SK-N-SH (cell line): ENCODE measurements at regions not wholly inside any gene's neighbourhood (a gene's known extent, or its start where the extent isn't known, plus 50 kb on each side); places are given as distances from the start of the nearest gene placed in this dataset.

Source experiments
- CTCF ChIA-PET: fragments of 300-600, 350-600 bp; formaldehyde crosslinking; extraction: SDS; loops from one replicate; lab custom pipeline; 2021; lab: Yijun Ruan, JAX
- POLR2A ChIA-PET: fragments of 350-600 bp; sonication (Branson Sonifier 250); formaldehyde crosslinking; extraction: SDS; loops from one replicate; lab custom pipeline; 2020; ENCODE audit warnings: antibody characterized with exemption, inconsistent platforms; lab: Yijun Ruan, JAX
- DNase-seq: peaks from one replicate; pipeline ENCODE4 v3.0.0; 2012
- H2AFZ ChIP-seq: fragments of 200-600 bp; sonication (generic); 2 replicates; pipeline ENCODE4 v1.8.1; 2016; ENCODE audit warnings: antibody characterized with exemption, mild to moderate bottlenecking, low read depth
- H3F3A ChIP-seq: fragments of 200-600 bp; sonication (generic); replicated peaks from 2 replicates; pipeline ENCODE3; 2016; ENCODE audit warnings: antibody characterized with exemption, mild to moderate bottlenecking; ENCODE audit not compliant: insufficient read depth
- H3K27ac ChIP-seq, 2 experiments: fragments of 200-500 bp in 1 of 2; fragments of 200-600 bp in 1 of 2; sonication (Bioruptor generic) in 1 of 2; sonication (generic), shearing (Covaris generic) in 1 of 2; 2 replicates each; pipeline versions ENCODE4 v1.5.1 to v1.6.1; 2014 to 2016; ENCODE audit warnings: low read depth in 2 of 2, inconsistent platforms in 1 of 2, low read length in 1 of 2, mild to moderate bottlenecking in 1 of 2, mixed read lengths in 1 of 2
- H3K27me3 ChIP-seq: fragments of 200-600 bp; sonication (generic), shearing (Covaris generic); 2 replicates; pipeline ENCODE4 v1.6.1; 2016; ENCODE audit warnings: mixed run types; ENCODE audit not compliant: insufficient read depth
- H3K36me3 ChIP-seq, 2 experiments: fragments of 200-500 bp in 1 of 2; fragments of 200-600 bp in 1 of 2; sonication (Bioruptor generic) in 1 of 2; sonication (generic) in 1 of 2; replicated peaks in 1 of 2; 2 replicates each; pipeline versions ENCODE3 to v1.5.1; 2014 to 2016; ENCODE audit warnings: low read length in 1 of 2, mild to moderate bottlenecking in 1 of 2; ENCODE audit not compliant: insufficient read depth in 2 of 2, control insufficient read depth in 1 of 2
- H3K4me1 ChIP-seq, 2 experiments: fragments of 200-500 bp in 1 of 2; fragments of 200-600 bp in 1 of 2; sonication (Bioruptor generic) in 1 of 2; sonication (generic), shearing (Covaris generic) in 1 of 2; 2 replicates each; pipeline versions ENCODE4 v1.5.1 to v1.6.1; 2014 to 2016; ENCODE audit warnings: low read depth in 1 of 2, low read length in 1 of 2, mixed run types in 1 of 2; ENCODE audit not compliant: insufficient read depth in 2 of 2, control insufficient read depth in 1 of 2
- H3K4me2 ChIP-seq: fragments of 200-600 bp; sonication (generic), shearing (Covaris generic); 2 replicates; pipeline ENCODE4 v1.6.1; 2017; ENCODE audit warnings: mixed run types
- H3K4me3 ChIP-seq, 2 experiments: fragments of 200-500 bp in 1 of 2; fragments of 200-600 bp in 1 of 2; sonication (Bioruptor generic) in 1 of 2; sonication (generic), shearing (Covaris generic) in 1 of 2; 2 replicates each; pipeline versions ENCODE4 v1.5.1 to v1.8.1; 2014 to 2016; ENCODE audit warnings: low read depth in 2 of 2, inconsistent platforms in 1 of 2, low read length in 1 of 2, mild to moderate bottlenecking in 1 of 2, mixed read lengths in 1 of 2, moderate library complexity in 1 of 2
- H3K79me2 ChIP-seq: fragments of 200-600 bp; sonication (generic); 2 replicates; pipeline ENCODE4 v1.8.1; 2017; ENCODE audit warnings: mild to moderate bottlenecking; ENCODE audit not compliant: insufficient read depth
- H3K9ac ChIP-seq: fragments of 200-600 bp; sonication (generic); 2 replicates; pipeline ENCODE4 v1.6.1; 2017; ENCODE audit warnings: mixed run types
- H3K9me2 ChIP-seq: fragments of 200-600 bp; sonication (generic); 2 replicates; pipeline ENCODE4 v1.6.1; 2017; ENCODE audit warnings: mixed run types
- H3K9me3 ChIP-seq: fragments of 200-600 bp; sonication (generic); 2 replicates; pipeline ENCODE4 v1.6.1; 2017; ENCODE audit warnings: mixed run types, mild to moderate bottlenecking, moderate library complexity
- H4K20me1 ChIP-seq: fragments of 200-600 bp; sonication (generic); 2 replicates; pipeline ENCODE4 v1.6.1; 2017; ENCODE audit warnings: mild to moderate bottlenecking, mixed run types; ENCODE audit not compliant: insufficient read depth
- CHD2 ChIP-seq: fragments of 150-350 bp; IDR thresholded peaks from 2 replicates; pipeline ENCODE4 v1.6.1; 2018; ENCODE audit warnings: low read length; ENCODE audit not compliant: partially characterized antibody
- CTCF ChIP-seq: fragments of 200-600 bp; sonication (generic); IDR thresholded peaks from 2 replicates; pipeline ENCODE4 v1.6.1; 2017; ENCODE audit warnings: antibody characterized with exemption, mild to moderate bottlenecking, moderate library complexity
- EP300 ChIP-seq, 2 experiments: IDR thresholded peaks; 2 replicates each; pipeline versions ENCODE4 v1.4.0 to v1.6.1; 2012; ENCODE audit warnings: borderline replicate concordance in 1 of 2, low read depth in 1 of 2, low read length in 1 of 2
- FOXJ3 ChIP-seq: sonication (generic); formaldehyde crosslinking; IDR thresholded peaks from 2 replicates; pipeline ENCODE4 v1.5.1; 2020; ENCODE audit warnings: mild to moderate bottlenecking, missing genetic modification reagents
- GATA2 ChIP-seq: sonication (generic); formaldehyde crosslinking; IDR thresholded peaks from 2 replicates; pipeline ENCODE4 v1.5.0; 2020; ENCODE audit warnings: mild to moderate bottlenecking, missing genetic modification reagents
- NFIC ChIP-seq: IDR thresholded peaks from 2 replicates; pipeline ENCODE4 v1.4.0; 2012; ENCODE audit warnings: borderline replicate concordance
- NRF1 ChIP-seq: IDR thresholded peaks from 2 replicates; pipeline ENCODE4 v1.6.1; 2012; ENCODE audit warnings: low read depth, mild to moderate bottlenecking, low read length
- RFX5 ChIP-seq: IDR thresholded peaks from 2 replicates; pipeline ENCODE4 v1.6.1; 2012; ENCODE audit warnings: mild to moderate bottlenecking, improper control_type of control experiment, low read length
- RXRA ChIP-seq: IDR thresholded peaks from 2 replicates; pipeline ENCODE4 v1.4.0; 2012; ENCODE audit warnings: low read depth, mild to moderate bottlenecking, borderline replicate concordance
- SIN3A ChIP-seq: IDR thresholded peaks from 2 replicates; pipeline ENCODE4 v1.6.1; 2012; ENCODE audit warnings: low read depth, mild to moderate bottlenecking, low read length, moderate library complexity, borderline replicate concordance
- TAF1 ChIP-seq: IDR thresholded peaks from 2 replicates; pipeline ENCODE4 v1.6.1; 2012; ENCODE audit warnings: low read depth, mild to moderate bottlenecking, low read length, moderate library complexity, borderline replicate concordance
- TEAD4 ChIP-seq: IDR thresholded peaks from 2 replicates; pipeline ENCODE4 v1.4.0; 2012; ENCODE audit warnings: mild to moderate bottlenecking, borderline replicate concordance; ENCODE audit not compliant: insufficient read depth
- USF1 ChIP-seq: IDR thresholded peaks from 2 replicates; pipeline ENCODE4 v1.4.0; 2012; ENCODE audit warnings: low read depth, borderline replicate concordance
- ZBTB33 ChIP-seq: IDR thresholded peaks from 2 replicates; pipeline ENCODE4 v1.4.0; 2012; ENCODE audit warnings: low read depth, borderline replicate concordance
- WGBS: methylation state at CpG from one replicate; pipeline ENCODE4 v1.1.6; 2017; ENCODE audit warnings: low lambda C conversion rate; 5-methylcytosine and 5-hydroxymethylcytosine counted together

- Histone ChIP-seq H2AFZ (no peak overlapping the region), H3K79me2 (no peaks in the 10 kb centered on the region), H4K20me1 (no peaks in the 10 kb centered on the region), H3K9ac (no peak overlapping the region), H3K36me3 (no peaks in the 10 kb centered on the region), H3K4me2 (no peak overlapping the region), H3F3A (no peaks in the 10 kb centered on the region), H3K4me1 (peaks cover 0 to 10% of the 10 kb centered on the region in 2 experiments; a peak in 2 of 4 replicates), H3K9me2 (no peaks in the 10 kb centered on the region), H3K27me3 (no peaks in the 10 kb centered on the region), H3K9me3 (no peaks in the 10 kb centered on the region), H3K27ac (no peak overlapping the region), H3K4me3 (no peak overlapping the region)
- ChIA-PET POLR2A (no interaction called here), CTCF (interaction anchor here (1.4 kb wide), 1 partner anchor 8 kb away, joined by 4 read pairs; no protein-coding TSS in a partner anchor)
- 95% methylated on average over 1 of the region's 1 CpG for WGBS
- TF ChIP-seq CTCF (no peak), GATA2 (CRISPR knock-in tag) (no peak), TAF1 (no peak), USF1 (no peak), RXRA (no peak), ZBTB33 (no peak), TEAD4 (no peak), NFIC (no peak), CHD2 (no peak), SIN3A (no peak), FOXJ3 (no peak), EP300 (IDR thresholded peaks at IDR 0.05; ENCODE audit: borderline replicate concordance in 1 of 2, low read depth in 1 of 2, low read length in 1 of 2) (no peak)
- DNase-seq: no peak
Measured at GRCh38 chr5:74407701-74408100, 232.8 kb downstream of the ENC1 start.

GRCh38 chr5:74406844-74407243, 233.7 kb downstream of the ENC1 start:
- Histone ChIP-seq H3K36me3 (no peaks in the 10 kb centered on the region), H3K9ac (no peak overlapping the region), H4K20me1 (no peaks in the 10 kb centered on the region), H3F3A (no peaks in the 10 kb centered on the region), H3K27ac (no peak overlapping the region), H3K4me1 (peaks cover 0 to 7% of the 10 kb centered on the region in 2 experiments; a peak in 1 of 4 replicates), H3K79me2 (no peaks in the 10 kb centered on the region), H3K9me3 (no peaks in the 10 kb centered on the region), H3K9me2 (no peaks in the 10 kb centered on the region), H3K4me2 (no peak overlapping the region), H3K27me3 (no peaks in the 10 kb centered on the region), H2AFZ (no peak overlapping the region), H3K4me3 (no peak overlapping the region)
- no peak for TF ChIP-seq CTCF
- TF ChIP-seq RFX5: no peak
- TF ChIP-seq NFIC: no peak
- no peak for TF ChIP-seq NRF1
- no peak for TF ChIP-seq CHD2
- CTCF ChIA-PET: interaction anchor here (1.4 kb wide), 1 partner anchor 9 kb away, joined by 4 read pairs; no protein-coding TSS in a partner anchor
- POLR2A ChIA-PET: no interaction called here
- 84% methylated on average over 3 of the region's 3 CpGs for WGBS
- no peak for DNase-seq
